BE2C (cell line): ENCODE measurements at regions not wholly inside any gene's neighbourhood (a gene's known extent, or its start where the extent isn't known, plus 50 kb on each side); places are given as distances from the start of the nearest gene placed in this dataset.

ENCODE experiments used
- DNase-seq: peaks from one replicate; pipeline ENCODE4 v3.0.0-alpha.2; 2020
- H3K27me3 ChIP-seq: fragments of 250-450 bp; sonication (Bioruptor Pico); 2 replicates; pipeline ENCODE4 v1.5.1; 2020; ENCODE audit warnings: mild to moderate bottlenecking
- H3K36me3 ChIP-seq: fragments of 250-450 bp; sonication (Bioruptor Pico); 2 replicates; pipeline ENCODE4 v1.5.1; 2020; ENCODE audit warnings: mild to moderate bottlenecking
- H3K4me1 ChIP-seq: fragments of 250-450 bp; sonication (Bioruptor Pico); 2 replicates; pipeline ENCODE4 v1.5.1; 2020
- H3K4me3 ChIP-seq: 2 replicates; pipeline ENCODE4 v1.5.1; 2011; ENCODE audit warnings: low read depth, low read length
- H3K9me3 ChIP-seq: fragments of 250-450 bp; sonication (Bioruptor Pico); 2 replicates; pipeline ENCODE4 v1.5.1; 2020
- TF ChIP-seq, protein P1 (sequence below): IDR thresholded peaks from 2 replicates; pipeline ENCODE4 v1.5.1; 2012; ENCODE audit warnings: mild to moderate bottlenecking, low read depth, low read length

DNA sequence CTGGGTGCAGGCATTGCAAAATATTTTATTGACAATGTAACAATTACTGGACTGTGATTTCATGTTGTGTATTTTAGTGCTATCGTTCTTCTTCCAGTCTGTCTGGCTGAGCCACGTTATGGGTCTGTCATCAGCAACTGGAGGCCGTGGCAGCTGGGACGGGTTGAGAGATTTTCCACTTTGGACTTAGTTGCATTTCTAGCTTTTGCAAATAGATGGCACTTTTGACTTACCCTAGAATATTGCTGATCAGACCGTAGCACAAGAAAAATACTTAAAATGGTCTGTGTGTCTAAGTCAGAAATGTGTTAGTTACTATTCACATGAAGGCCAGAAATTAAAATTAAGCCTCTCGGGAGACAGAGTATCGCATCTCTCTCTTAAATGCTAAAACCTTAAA, 211.1 kb downstream of the TEX29 start:
- H3K9me3 ChIP-seq = no peaks in the 10 kb centered on the region
- H3K4me1 ChIP-seq = no peaks in the 10 kb centered on the region
- no peak overlapping the region for H3K4me3 ChIP-seq
- TF ChIP-seq, protein P1, sequence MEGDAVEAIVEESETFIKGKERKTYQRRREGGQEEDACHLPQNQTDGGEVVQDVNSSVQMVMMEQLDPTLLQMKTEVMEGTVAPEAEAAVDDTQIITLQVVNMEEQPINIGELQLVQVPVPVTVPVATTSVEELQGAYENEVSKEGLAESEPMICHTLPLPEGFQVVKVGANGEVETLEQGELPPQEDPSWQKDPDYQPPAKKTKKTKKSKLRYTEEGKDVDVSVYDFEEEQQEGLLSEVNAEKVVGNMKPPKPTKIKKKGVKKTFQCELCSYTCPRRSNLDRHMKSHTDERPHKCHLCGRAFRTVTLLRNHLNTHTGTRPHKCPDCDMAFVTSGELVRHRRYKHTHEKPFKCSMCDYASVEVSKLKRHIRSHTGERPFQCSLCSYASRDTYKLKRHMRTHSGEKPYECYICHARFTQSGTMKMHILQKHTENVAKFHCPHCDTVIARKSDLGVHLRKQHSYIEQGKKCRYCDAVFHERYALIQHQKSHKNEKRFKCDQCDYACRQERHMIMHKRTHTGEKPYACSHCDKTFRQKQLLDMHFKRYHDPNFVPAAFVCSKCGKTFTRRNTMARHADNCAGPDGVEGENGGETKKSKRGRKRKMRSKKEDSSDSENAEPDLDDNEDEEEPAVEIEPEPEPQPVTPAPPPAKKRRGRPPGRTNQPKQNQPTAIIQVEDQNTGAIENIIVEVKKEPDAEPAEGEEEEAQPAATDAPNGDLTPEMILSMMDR = no peak
- DNase-seq = no peak
- H3K36me3 ChIP-seq = no peaks in the 10 kb centered on the region
- peaks cover 58% of the 10 kb centered on the region for H3K27me3 ChIP-seq

DNA sequence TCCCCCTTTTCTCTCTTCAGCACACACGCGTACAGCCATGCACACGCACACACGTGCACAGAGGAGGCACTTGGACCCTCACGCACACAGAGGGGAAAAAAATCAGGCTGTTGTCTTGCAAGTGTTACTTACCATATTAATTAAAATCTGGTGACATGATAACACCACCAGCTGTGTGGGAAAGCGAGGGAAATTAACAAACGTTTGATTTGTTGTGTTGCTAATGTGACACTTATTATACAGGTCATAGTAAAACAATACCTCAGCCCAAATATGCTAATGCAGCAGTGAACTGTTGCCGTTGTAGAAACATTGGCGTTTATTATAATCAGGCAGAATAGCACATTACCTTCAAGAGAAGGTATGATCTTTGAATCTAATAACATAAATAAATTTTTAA, 211.7 kb downstream of the TEX29 start:
- no peaks in the 10 kb centered on the region for H3K4me1 ChIP-seq
- no peak overlapping the region for H3K4me3 ChIP-seq
- no peaks in the 10 kb centered on the region for H3K36me3 ChIP-seq
- no peak for DNase-seq
- H3K9me3 ChIP-seq = no peaks in the 10 kb centered on the region
- peaks cover 64% of the 10 kb centered on the region for H3K27me3 ChIP-seq
- TF ChIP-seq, protein P1 = no peak

DNA sequence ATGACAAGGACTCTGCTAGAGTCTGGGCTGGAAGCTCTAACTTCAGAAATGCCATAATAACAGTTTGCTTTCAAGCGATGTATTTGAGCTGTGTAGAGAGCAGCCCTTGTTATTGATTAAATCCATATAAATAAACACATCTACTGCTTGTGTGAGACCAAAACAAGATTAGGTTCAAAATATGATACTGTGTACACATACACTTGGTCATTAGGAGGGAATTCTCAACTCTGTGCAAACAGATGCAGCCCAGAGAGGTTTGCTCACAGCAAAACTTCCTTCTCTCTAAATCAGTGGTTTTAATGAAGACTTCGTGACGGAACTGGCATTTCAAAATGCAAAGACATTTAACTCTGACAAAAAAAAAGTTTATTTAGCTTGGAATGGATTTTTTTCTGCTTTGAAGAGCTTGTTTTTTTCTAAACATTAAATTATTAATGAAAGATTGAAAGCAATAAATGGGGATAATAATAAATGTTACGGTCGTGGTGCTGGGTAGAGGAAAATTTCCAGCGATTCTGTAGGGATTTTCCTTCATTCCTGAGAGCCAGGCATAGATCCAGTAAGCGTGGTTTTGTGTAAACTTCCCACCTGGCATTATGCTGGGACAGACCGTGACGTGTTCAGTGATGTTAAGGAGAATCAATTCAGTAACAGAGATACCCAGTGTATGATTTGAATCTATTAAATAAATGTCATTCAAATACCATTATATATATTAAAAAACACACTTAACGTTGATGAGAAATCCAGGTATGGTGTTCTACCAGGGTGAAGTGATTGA, 213.7 kb downstream of the TEX29 start:
- H3K27me3 ChIP-seq = peaks cover 83% of the 10 kb centered on the region

DNA sequence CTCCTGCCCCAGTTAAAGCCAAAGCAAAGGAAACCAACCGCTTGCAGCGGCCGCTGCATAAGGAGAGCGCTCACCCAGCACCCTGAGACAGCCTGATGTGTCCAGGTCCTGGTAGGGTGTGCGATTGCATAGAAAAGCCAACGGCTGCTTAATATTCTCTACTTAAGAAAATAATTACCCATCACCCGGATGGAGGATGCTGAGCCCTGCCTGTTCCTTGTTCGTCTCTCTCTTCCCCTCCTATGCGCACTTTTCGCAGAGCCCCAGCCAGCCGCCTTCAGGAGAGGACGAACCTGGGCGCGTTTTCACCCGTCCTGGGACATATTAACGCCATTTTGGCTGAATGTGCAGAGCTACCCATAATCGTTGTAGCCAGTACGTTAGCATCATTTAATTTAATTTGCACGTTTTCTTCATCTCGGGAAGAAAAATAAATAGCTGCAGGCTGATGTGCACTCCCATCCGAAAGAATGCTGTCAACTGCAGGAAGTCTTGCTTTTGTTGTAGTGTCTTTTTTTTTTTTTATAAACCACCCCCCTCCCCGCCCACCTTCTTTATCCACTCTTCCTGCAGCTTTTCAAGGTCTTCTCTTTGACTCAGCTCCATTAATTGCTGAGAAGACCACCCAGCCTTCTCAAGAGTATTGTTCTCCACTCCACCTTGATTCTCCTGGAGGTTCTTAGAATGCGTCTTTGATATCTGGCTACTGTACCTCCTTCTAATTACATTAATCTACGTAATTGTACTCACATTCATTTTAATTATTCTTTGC, 214.5 kb downstream of the TEX29 start:
- peaks cover 92% of the 10 kb centered on the region for H3K27me3 ChIP-seq
- no peak overlapping the region for H3K4me3 ChIP-seq
- no peak for DNase-seq
- no peaks in the 10 kb centered on the region for H3K9me3 ChIP-seq
- H3K4me1 ChIP-seq = no peaks in the 10 kb centered on the region
- no peaks in the 10 kb centered on the region for H3K36me3 ChIP-seq
- TF ChIP-seq, protein P1 = no peak

More for the DNA sequence above, 213.7 kb downstream of the TEX29 start:
- no peak for DNase-seq
- H3K36me3 ChIP-seq = no peaks in the 10 kb centered on the region
- H3K4me3 ChIP-seq = no peak overlapping the region
- TF ChIP-seq, protein P1 = no peak
- H3K9me3 ChIP-seq = no peaks in the 10 kb centered on the region
- no peaks in the 10 kb centered on the region for H3K4me1 ChIP-seq

DNA sequence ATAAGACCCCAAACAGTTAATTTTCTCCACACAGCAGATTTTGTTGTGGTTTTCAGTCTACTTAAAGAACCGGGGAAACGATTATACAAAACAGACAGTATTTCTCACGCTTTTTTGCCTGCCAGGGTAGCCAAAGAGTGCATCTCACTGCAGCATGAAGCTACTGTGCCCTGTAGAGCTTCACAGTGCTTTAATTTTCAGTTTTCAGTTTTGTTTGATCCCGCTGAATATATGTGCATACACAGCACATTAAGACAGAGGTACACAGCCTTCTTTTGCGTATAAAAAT, 215.0 kb downstream of the TEX29 start:
- H3K27me3 ChIP-seq = peaks cover 95% of the 10 kb centered on the region
- TF ChIP-seq, protein P1 = no peak
- H3K36me3 ChIP-seq = no peaks in the 10 kb centered on the region
- no peaks in the 10 kb centered on the region for H3K9me3 ChIP-seq
- no peaks in the 10 kb centered on the region for H3K4me1 ChIP-seq
- H3K4me3 ChIP-seq = no peak overlapping the region
- no peak for DNase-seq

DNA sequence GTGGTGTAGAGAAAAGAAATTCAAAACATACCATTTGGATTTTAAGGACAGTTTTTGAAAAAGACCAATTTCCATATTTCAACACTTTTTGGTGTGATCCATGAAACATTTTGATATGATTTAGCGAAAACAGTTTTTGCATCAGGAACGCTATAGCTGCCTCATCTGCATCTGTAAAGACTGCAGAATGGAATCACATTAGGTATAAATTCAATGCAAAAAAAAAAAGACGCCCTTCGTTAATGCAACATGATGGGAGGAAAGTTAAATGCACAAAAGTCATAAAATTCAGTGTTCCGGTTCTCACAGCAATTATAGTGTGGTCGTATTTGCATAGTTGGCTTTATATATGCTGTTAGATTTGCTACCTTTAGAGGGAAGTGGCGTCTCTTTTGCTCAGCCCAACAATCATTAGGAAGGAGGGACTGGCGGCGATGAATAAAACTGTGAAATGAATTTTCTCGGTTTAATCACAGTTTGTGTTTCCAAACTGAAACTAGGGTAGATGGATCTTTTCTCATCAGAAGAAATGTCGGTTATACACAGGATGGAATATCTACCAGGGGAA, 215.7 kb downstream of the TEX29 start:
- Histone ChIP-seq H3K36me3 (no peaks in the 10 kb centered on the region), H3K27me3 (peaks cover 97% of the 10 kb centered on the region), H3K4me1 (no peaks in the 10 kb centered on the region)

More for the DNA sequence above, 215.7 kb downstream of the TEX29 start:
- TF ChIP-seq, protein P1 = no peak
- no peak for DNase-seq
- H3K4me3 ChIP-seq = no peak overlapping the region
- no peaks in the 10 kb centered on the region for H3K9me3 ChIP-seq
